Activated CD8-positive, alpha-beta T cell treated with anti-CD3 and anti-CD28 coated beads, Interleukin-2, amount 10 ng/mL, durations not matched to agents 7 days and 5 days (primary cell): ENCODE measurements at regions not wholly inside any gene's neighbourhood (a gene's known extent, or its start where the extent isn't known, plus 50 kb on each side); places are given as distances from the start of the nearest gene placed in this dataset.
"Not testable (repeated sequence)": the region's sequence is repeated elsewhere in the genome, so short reads cannot be mapped to it uniquely, and the experiment has no call there.

Experiments used
- ATAC-seq: fragments of 150-1000 bp; cut with Tn5 transposase; one replicate; pipeline ENCODE4 v1.10.0; 2021; ENCODE audit warnings: moderate library complexity
- CTCF ChIA-PET: fragments of 350-600 bp; sonication (Branson Sonifier 250); formaldehyde crosslinking; loops from one replicate; lab custom pipeline; 2021; ENCODE audit warnings: antibody characterized with exemption; lab: Charles Lee
- POLR2A ChIA-PET: fragments of 350-600 bp; sonication (Branson Sonifier 250); formaldehyde crosslinking; loops from one replicate; lab custom pipeline; 2021; ENCODE audit warnings: antibody characterized with exemption; lab: Charles Lee
- DNase-seq: peaks from one replicate; pipeline ENCODE4 v3.0.0-alpha.2; 2020
- H3K27ac Mint-ChIP-seq: one replicate; pipeline ENCODE4 v1.8.0; 2021; ENCODE audit warnings: mild to moderate bottlenecking, mixed read lengths
- H3K27me3 Mint-ChIP-seq: one replicate; pipeline ENCODE4 v1.8.0; 2021; ENCODE audit warnings: low read depth, mixed read lengths
- H3K36me3 Mint-ChIP-seq: one replicate; pipeline ENCODE4 v1.8.0; 2021; ENCODE audit warnings: low read depth, mixed read lengths
- H3K4me1 Mint-ChIP-seq: one replicate; pipeline ENCODE4 v1.8.0; 2021; ENCODE audit warnings: low read depth, mixed read lengths
- H3K4me3 Mint-ChIP-seq: one replicate; pipeline ENCODE4 v1.8.0; 2021; ENCODE audit warnings: mild to moderate bottlenecking, mixed read lengths
- H3K9me3 Mint-ChIP-seq: one replicate; pipeline ENCODE4 v1.8.0; 2022; ENCODE audit warnings: mixed read lengths; ENCODE audit not compliant: insufficient read depth

GRCh38 chr7:80044796-80045195, 89.8 kb upstream of the GNAI1 start:
- H3K4me1 Mint-ChIP-seq = no peaks in the 10 kb centered on the region
- no peak for ATAC-seq
- no peak for DNase-seq
- CTCF ChIA-PET = no interaction called here
- no peak overlapping the region for H3K27ac Mint-ChIP-seq
- H3K36me3 Mint-ChIP-seq = no peaks in the 10 kb centered on the region
- no peak overlapping the region for H3K4me3 Mint-ChIP-seq
- no peaks in the 10 kb centered on the region for H3K9me3 Mint-ChIP-seq
- H3K27me3 Mint-ChIP-seq = no peaks in the 10 kb centered on the region
- POLR2A ChIA-PET = no interaction called here

DNA sequence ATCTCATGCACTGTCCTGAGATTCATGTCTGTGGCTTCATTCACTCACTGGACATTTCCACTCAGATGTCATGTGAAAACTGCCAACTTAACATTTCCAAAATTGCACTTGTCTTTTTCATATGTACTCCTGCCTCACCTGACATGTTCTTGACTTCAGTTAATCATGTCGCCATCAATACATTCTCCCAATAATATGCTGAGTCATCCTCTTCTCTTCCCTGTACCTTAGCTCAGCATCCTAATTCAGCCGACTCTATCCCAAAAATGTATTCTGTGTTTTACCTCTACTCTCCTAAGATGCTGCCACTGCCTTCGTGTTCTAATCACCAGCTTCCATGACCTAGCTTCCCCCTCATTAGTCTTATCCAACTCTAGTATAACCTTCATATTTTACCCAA, 93.9 kb upstream of the GNAI1 start:
- Mint-ChIP-seq H3K27me3 (no peaks in the 10 kb centered on the region), H3K36me3 (no peaks in the 10 kb centered on the region), H3K9me3 (no peaks in the 10 kb centered on the region), H3K4me3 (no peak overlapping the region), H3K27ac (no peak overlapping the region), H3K4me1 (no peaks in the 10 kb centered on the region)
- ChIA-PET CTCF (no interaction called here), POLR2A (no interaction called here)
- DNase-seq (no peak), ATAC-seq (no peak)

DNA sequence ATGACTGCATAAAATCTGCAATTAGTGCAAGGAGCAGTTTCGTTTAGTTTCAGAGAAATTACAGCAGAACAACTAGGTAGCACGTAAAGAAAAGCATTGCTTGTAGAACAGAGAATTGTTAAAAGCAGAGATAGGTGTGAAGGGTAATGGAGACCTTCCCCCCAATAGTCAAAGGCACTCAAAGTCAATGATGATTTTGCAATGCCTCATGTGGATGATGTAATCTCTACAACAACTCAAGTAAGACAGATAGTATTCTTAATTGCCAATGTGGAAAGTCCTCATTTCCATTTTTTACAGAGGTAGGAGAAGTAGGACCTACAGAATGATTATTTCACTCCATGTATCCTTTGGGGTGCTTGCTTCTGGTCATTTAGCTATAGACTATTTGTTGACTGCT, 94.3 kb upstream of the GNAI1 start:
- CTCF ChIA-PET = no interaction called here
- Mint-ChIP-seq H3K9me3 (no peaks in the 10 kb centered on the region), H3K4me3 (no peak overlapping the region), H3K4me1 (no peaks in the 10 kb centered on the region), H3K36me3 (no peaks in the 10 kb centered on the region), H3K27me3 (no peaks in the 10 kb centered on the region), H3K27ac (no peak overlapping the region)
- POLR2A ChIA-PET = no interaction called here
- ATAC-seq (no peak), DNase-seq (no peak)

- ChIA-PET POLR2A (no interaction called here), CTCF (no interaction called here)
- DNase-seq (no peak), ATAC-seq (no peak)
- Mint-ChIP-seq H3K9me3 (no peaks in the 10 kb centered on the region), H3K36me3 (no peaks in the 10 kb centered on the region), H3K27me3 (no peaks in the 10 kb centered on the region), H3K4me1 (no peaks in the 10 kb centered on the region), H3K27ac (no peak overlapping the region), H3K4me3 (no peak overlapping the region)
These were observed 95.3 kb upstream of the GNAI1 start for GRCh38 chr7:80039251-80039884.

DNA sequence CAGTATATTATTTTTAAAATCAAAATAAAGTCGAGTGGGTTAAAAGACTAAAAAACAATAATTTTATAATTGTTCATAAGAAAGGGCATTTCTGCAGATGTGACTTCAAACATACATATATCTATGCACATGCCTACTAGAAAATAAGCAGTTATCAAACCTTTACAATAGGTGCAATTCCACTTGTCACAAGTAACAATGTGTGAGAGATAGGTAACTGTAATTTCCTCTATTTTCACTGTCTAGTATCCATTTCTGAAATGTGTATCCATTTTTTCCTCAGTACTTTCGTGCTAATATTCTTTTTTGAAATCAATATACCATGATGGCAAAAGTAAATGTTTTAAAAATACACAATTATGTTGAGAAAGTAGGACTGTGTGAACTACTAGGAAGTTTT, 96.9 kb upstream of the GNAI1 start:
- Mint-ChIP-seq H3K36me3 (no peaks in the 10 kb centered on the region), H3K9me3 (no peaks in the 10 kb centered on the region), H3K27ac (no peak overlapping the region), H3K27me3 (no peaks in the 10 kb centered on the region), H3K4me3 (no peak overlapping the region), H3K4me1 (no peaks in the 10 kb centered on the region)
- DNase-seq = no peak
- CTCF ChIA-PET = no interaction called here
- no peak for ATAC-seq
- POLR2A ChIA-PET = no interaction called here

- Mint-ChIP-seq H3K27me3 (no peaks in the 10 kb centered on the region), H3K9me3 (no peaks in the 10 kb centered on the region), H3K36me3 (no peaks in the 10 kb centered on the region), H3K4me3 (no peak overlapping the region), H3K4me1 (no peaks in the 10 kb centered on the region), H3K27ac (no peak overlapping the region)
- CTCF ChIA-PET = no interaction called here
- ATAC-seq (no peak), DNase-seq (no peak)
- POLR2A ChIA-PET = no interaction called here
These were observed 98.5 kb upstream of the GNAI1 start for GRCh38 chr7:80036107-80036506.

GRCh38 chr7:80028717-80029116, 105.9 kb upstream of the GNAI1 start:
- Mint-ChIP-seq H3K36me3 (no peaks in the 10 kb centered on the region), H3K27me3 (no peaks in the 10 kb centered on the region), H3K4me1 (no peaks in the 10 kb centered on the region), H3K27ac (no peak overlapping the region), H3K4me3 (no peak overlapping the region), H3K9me3 (no peaks in the 10 kb centered on the region)
- CTCF ChIA-PET = interaction anchor here (0.9 kb wide), 1 partner anchor 9 kb away, joined by 3 read pairs; no protein-coding TSS in a partner anchor
- ATAC-seq (no peak), DNase-seq (no peak)
- POLR2A ChIA-PET = no interaction called here

- H3K4me1 Mint-ChIP-seq = no peaks in the 10 kb centered on the region
- no peak overlapping the region for H3K4me3 Mint-ChIP-seq
- CTCF ChIA-PET = no interaction called here
- H3K27ac Mint-ChIP-seq = no peak overlapping the region
- no peaks in the 10 kb centered on the region for H3K9me3 Mint-ChIP-seq
- DNase-seq = no peak
- POLR2A ChIA-PET = no interaction called here
- ATAC-seq = no peak
- H3K27me3 Mint-ChIP-seq = no peaks in the 10 kb centered on the region
- H3K36me3 Mint-ChIP-seq = no peaks in the 10 kb centered on the region
These were observed 106.9 kb upstream of the GNAI1 start for GRCh38 chr7:80027611-80028173.

GRCh38 chr7:80026766-80027165, 107.9 kb upstream of the GNAI1 start:
- Mint-ChIP-seq H3K4me3 (no peak overlapping the region), H3K27me3 (no peaks in the 10 kb centered on the region), H3K36me3 (no peaks in the 10 kb centered on the region), H3K4me1 (no peaks in the 10 kb centered on the region), H3K9me3 (no peaks in the 10 kb centered on the region), H3K27ac (no peak overlapping the region)
- ChIA-PET CTCF (no interaction called here), POLR2A (no interaction called here)
- DNase-seq (no peak), ATAC-seq (no peak)

DNA sequence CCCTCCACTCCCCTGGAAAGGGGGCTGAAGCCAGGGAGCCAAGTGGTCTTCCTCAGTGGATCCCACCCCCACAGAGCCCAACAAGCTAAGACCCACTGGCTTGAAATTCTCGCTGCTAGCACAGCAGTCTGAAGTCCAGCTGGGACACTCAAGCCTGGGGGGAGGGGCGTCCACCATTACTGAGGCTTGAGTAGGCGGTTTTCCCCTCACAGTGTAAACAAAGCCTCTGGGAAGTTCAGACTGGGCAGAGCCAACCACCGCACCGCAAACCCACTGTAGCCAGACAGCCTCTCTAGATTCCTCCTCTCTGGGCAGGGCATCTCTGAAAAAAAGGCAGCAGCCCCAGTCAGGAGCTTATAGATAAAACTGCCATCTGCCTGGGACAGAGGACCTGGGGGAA, 114.4 kb upstream of the GNAI1 start:
- POLR2A ChIA-PET, ATAC-seq, H3K27ac Mint-ChIP-seq, H3K4me3 Mint-ChIP-seq, H3K4me1 Mint-ChIP-seq, H3K36me3 Mint-ChIP-seq, H3K9me3 Mint-ChIP-seq, DNase-seq, H3K27me3 Mint-ChIP-seq: not testable (repeated sequence)
- CTCF ChIA-PET = interaction anchor here (0.9 kb wide), 1 partner anchor 9 kb away, joined by 3 read pairs; no protein-coding TSS in a partner anchor

GRCh38 chr7:80019809-80020207, 114.8 kb upstream of the GNAI1 start:
- H3K4me3 Mint-ChIP-seq, H3K36me3 Mint-ChIP-seq, DNase-seq, POLR2A ChIA-PET, H3K9me3 Mint-ChIP-seq, H3K27me3 Mint-ChIP-seq, ATAC-seq, H3K27ac Mint-ChIP-seq, H3K4me1 Mint-ChIP-seq: not testable (repeated sequence)
- CTCF ChIA-PET = interaction anchor here (0.9 kb wide), 1 partner anchor 9 kb away, joined by 3 read pairs; no protein-coding TSS in a partner anchor

DNA sequence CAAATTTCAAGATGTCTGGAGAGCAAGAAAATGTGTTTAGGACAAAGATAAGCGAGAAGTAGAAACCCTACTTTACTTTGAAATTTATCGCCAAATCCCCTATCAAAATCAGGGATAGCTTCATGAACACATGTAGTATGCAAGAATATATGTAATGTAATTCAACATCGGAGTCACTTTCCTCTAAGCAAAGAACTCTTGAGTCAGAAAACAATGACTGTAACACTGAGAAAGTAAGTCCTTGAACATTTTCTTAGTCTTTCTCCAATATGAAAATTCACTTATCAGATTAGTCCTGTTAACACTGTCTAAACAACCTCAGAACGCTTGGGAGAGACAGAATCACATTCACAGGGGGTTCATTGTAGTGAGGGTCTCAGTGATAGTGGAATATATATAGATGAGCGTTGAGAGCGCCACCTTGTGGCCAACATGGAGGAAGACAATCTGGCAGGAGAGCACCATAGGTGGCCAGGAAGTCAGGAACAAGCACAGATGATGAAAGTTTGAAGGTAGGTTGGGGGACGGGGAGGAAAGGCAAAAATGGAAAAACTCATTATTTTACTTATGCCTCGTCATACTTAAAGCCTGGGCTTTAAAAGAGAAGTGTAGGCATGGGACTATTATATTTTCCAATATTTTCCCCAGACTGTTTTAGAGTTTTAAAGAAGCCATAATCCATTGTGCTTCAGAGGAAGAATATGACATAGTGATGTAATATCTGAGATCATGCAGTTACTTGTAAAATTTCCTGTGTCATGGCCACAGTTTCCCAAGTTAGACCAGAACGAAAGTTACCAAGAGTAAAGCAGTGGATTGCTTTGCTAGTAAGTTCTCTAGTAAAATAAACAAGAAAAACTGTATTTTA, 115.5 kb upstream of the GNAI1 start:
- ATAC-seq = peak; percentile 79
- no peaks in the 10 kb centered on the region for H3K27me3 Mint-ChIP-seq
- CTCF ChIA-PET = interaction anchor here (0.9 kb wide), 1 partner anchor 10 kb away, joined by 3 read pairs; no protein-coding TSS in a partner anchor
- no peaks in the 10 kb centered on the region for H3K36me3 Mint-ChIP-seq
- POLR2A ChIA-PET = no interaction called here
- H3K4me3 Mint-ChIP-seq = no peak overlapping the region
- no peak overlapping the region for H3K27ac Mint-ChIP-seq
- H3K4me1 Mint-ChIP-seq = no peaks in the 10 kb centered on the region
- H3K9me3 Mint-ChIP-seq = no peaks in the 10 kb centered on the region
- peak; percentile 59 for DNase-seq
